Erythroblast (primary cell): ENCODE measurements at regions not wholly inside any gene's neighbourhood (a gene's known extent, or its start where the extent isn't known, plus 50 kb on each side); places are given as distances from the start of the nearest gene placed in this dataset.

Experiments
- GATA1 ChIP-seq: IDR thresholded peaks from 2 replicates; pipeline ENCODE4 v1.6.1; 2011; ENCODE audit warnings: low read depth, mild to moderate bottlenecking, control low read depth, low read length, moderate library complexity
- POLR2A ChIP-seq: IDR thresholded peaks from 2 replicates; pipeline ENCODE4 v1.6.1; 2011; ENCODE audit warnings: mild to moderate bottlenecking, low read length

- TF ChIP-seq POLR2A (no peak), GATA1 (no peak)
These were observed 111.4 kb upstream of the GLS start for GRCh38 chr2:190769258-190769657.
